Stimulated activated CD8-positive, alpha-beta memory T cell treated with anti-CD3 and anti-CD28 coated beads, Interleukin-2, amount 100 ng/mL, for 1 hour (primary cell): ENCODE measurements at regions not wholly inside any gene's neighbourhood (a gene's known extent, or its start where the extent isn't known, plus 50 kb on each side); places are given as distances from the start of the nearest gene placed in this dataset.
"Not testable (repeated sequence)": the region's sequence is repeated elsewhere in the genome, so short reads cannot be mapped to it uniquely, and the experiment has no call there.

ENCODE experiments used
- DNase-seq, 2 donors: peaks; one replicate each; pipeline ENCODE4 v3.0.0-alpha.2; 2020; ENCODE audit warnings: low read depth in 2 of 2

DNA sequence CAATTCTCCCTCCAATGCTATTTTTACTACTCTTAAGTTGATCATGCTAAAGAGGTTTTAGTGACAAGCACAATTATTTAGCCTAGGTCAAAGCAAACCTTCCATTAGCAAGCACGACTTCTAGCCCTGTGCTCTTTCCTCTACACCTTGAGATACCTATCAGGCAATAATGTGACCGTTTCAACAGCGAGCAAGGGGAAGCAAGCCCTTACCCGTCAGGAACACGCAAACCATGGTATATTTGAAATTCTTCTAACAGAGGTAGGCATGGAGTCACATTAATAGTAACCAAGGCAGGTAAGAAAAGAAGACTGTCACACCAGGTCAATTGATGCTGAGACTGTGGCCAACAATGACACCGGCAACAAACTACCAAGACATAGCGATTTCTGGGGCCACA lies 68.9 kb upstream of the VGLL4 start:
- DNase-seq, result no peak

GRCh38 chr3:11711876-11712275 lies 68.2 kb upstream of the VGLL4 start:
- DNase-seq, result no peak

- DNase-seq, result no peak
Observed at GRCh38 chr3:11709782-11710181, 66.1 kb upstream of the VGLL4 start.

DNA sequence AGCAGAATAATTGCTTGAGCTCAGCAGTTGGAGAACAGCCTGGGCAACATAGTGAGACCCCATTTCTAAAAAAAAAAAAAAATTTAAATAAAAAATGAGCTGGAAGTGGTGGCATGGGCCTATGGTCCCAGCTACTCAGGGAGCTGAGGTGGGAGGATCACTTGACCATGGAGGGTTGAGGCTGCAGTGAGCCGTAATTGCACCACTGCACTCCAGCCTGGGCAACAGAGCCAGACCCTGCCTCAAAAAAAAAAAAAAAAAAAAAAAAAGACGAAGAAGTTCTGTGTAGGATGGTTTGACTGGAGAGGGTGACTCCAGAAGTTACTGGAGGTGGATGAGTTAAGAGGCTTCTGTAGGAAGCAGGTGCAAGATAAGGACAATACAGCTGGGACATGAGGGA lies 63.4 kb upstream of the VGLL4 start:
- not testable (repeated sequence) for DNase-seq

DNA sequence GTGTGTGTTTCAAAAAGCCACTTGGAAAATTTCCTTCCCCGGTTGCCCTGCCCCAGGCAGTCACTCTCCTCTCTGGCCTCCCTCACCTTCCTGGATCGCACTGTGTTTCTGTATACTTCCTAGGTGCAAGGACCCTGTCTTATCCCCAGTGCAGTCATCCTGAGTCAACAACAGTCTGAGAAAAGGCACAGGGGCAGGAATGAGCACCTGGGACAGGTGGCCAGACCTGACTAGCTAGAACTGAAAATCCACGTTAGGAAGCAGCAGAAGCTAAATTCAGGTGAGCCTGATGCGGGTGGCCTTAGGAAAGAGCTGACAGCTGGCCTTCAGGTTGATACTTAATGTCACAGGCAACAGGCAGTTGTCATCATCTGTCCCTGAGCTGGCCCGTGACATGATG lies 62.9 kb upstream of the VGLL4 start:
- no peak for DNase-seq

DNA sequence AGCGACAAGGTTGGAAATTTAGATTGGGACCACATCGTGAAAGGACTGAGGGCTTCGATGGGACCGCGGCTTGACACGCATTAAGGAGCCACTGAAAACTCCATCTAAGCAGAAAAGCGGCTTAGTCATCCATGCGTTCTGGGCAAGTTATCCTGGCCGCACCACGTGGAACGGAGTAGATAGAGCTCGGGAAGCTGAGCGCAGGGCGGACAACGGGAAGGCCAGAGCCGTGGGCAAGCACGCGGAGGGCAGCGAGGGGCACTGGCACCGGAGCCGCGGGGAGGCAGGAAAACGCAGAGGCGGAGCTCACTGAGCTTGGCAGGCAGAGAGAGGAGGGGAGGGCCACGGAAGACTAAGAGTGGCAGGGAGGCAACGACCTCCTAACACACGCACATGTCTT lies 61.3 kb upstream of the VGLL4 start:
- no peak for DNase-seq

DNA sequence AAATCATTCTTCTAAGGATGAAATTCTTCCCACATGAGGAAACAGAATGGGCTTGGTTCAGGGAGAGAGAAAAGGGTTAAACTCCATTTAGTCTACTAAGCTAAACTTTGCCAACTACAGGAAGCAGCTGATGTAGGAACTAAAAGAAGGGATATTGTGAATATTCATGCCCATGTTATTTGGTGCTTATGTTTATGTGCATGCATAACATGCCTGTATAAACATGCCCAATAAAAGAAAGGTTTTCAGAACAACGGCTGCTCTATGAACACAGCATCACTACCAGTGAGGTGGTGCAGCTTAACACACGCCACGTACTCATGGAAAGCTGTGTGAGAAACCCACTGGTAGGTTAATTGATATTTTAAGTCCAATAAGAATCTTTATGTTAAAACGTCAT lies 59.4 kb upstream of the VGLL4 start:
- DNase-seq, result no peak

DNA sequence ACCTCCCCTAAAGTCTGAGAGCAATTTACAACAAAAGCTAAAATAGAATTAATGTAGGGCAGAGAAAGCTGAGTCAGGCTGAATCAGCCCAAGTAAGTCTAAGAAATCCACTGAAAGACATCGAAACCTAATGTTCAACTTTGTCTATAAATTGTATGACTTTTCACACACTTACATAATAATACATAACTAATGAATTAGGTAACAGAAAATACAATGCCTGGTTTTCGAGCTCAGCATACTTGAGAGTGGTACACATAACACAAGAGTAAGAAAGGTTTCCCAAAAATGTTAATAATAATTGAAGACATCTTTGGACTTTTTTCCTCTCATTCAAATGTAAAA lies 55.3 kb upstream of the VGLL4 start:
- no peak for DNase-seq

- no peak for DNase-seq
Observed at GRCh38 chr3:11698326-11699082, 54.8 kb upstream of the VGLL4 start.

GRCh38 chr3:11697701-11698100 lies 54.0 kb upstream of the VGLL4 start:
- no peak for DNase-seq

GRCh38 chr3:11696054-11696453 lies 52.3 kb upstream of the VGLL4 start:
- no peak for DNase-seq
